Mucosa of rectum (tissue), 2 donors: ENCODE measurements at regions not wholly inside any gene's neighbourhood (a gene's known extent, or its start where the extent isn't known, plus 50 kb on each side); places are given as distances from the start of the nearest gene placed in this dataset.

Experiments used
- H3K27ac ChIP-seq, 2 donors: one replicate each; pipeline ENCODE4 v1.7.0; 2013; ENCODE audit warnings: inconsistent platforms in 2 of 2, low read depth in 2 of 2, low read length in 2 of 2
- H3K27me3 ChIP-seq, 2 donors: one replicate each; pipeline ENCODE4 v1.7.0; 2013; ENCODE audit warnings: low read length in 2 of 2; ENCODE audit not compliant: control insufficient read depth in 2 of 2, insufficient read depth in 2 of 2
- H3K36me3 ChIP-seq, 2 donors: one replicate each; pipeline ENCODE4 v1.7.0; 2013; ENCODE audit warnings: low read length in 2 of 2; ENCODE audit not compliant: control insufficient read depth in 2 of 2, insufficient read depth in 2 of 2
- H3K4me1 ChIP-seq, 2 donors: one replicate each; pipeline ENCODE4 v1.7.0; 2013; ENCODE audit warnings: low read length in 2 of 2, mild to moderate bottlenecking in 1 of 2; ENCODE audit not compliant: control insufficient read depth in 2 of 2, insufficient read depth in 2 of 2
- H3K4me3 ChIP-seq, 2 donors: one replicate each; pipeline ENCODE4 v1.7.0; 2013; ENCODE audit warnings: low read length in 2 of 2
- H3K9ac ChIP-seq, 2 donors: one replicate each; pipeline ENCODE4 v1.7.0; 2013; ENCODE audit warnings: low read length in 2 of 2, low read depth in 1 of 2, mild to moderate bottlenecking in 1 of 2
- H3K9me3 ChIP-seq, 2 donors: one replicate each; pipeline ENCODE4 v1.7.0; 2013; ENCODE audit warnings: low read length in 2 of 2; ENCODE audit not compliant: control insufficient read depth in 2 of 2
- donor health status: healthy.
- donor health status: Normal muscosa, but diverticular disease.

DNA sequence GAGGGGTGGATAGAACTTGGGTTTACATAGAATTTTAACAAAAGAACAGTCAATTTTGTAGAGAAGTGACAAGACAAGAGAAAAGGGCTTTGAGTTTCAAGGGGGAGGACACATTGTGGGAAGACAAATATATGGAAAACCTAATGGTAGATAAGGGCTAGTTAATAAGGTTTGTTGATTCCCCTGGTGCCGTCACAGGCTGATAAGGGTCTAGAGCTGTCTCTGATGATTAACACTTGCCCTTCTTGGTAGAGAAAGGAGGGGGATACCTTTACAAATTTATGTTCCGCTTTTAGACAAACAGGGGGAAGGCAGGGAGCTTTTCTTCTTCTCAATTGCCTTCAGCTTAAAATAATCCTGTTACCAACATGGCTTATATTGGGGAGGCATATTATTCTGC lies 124.3 kb downstream of the ETS2 start:
- Histone ChIP-seq H3K9me3 (peaks cover 0 to 2% of the 10 kb centered on the region in 2 donors), H3K27me3 (no peaks in the 10 kb centered on the region), H3K36me3 (no peaks in the 10 kb centered on the region), H3K4me3 (no peak overlapping the region), H3K4me1 (peaks cover 6 to 26% of the 10 kb centered on the region in 2 donors), H3K9ac (no peak overlapping the region), H3K27ac (peak overlapping the region in 1 of 2 donors; percentile 38)

- Histone ChIP-seq H3K9ac (no peak overlapping the region), H3K4me1 (peaks cover 6 to 26% of the 10 kb centered on the region in 2 donors), H3K4me3 (no peak overlapping the region), H3K36me3 (no peaks in the 10 kb centered on the region), H3K9me3 (peaks cover 0 to 2% of the 10 kb centered on the region in 2 donors), H3K27me3 (no peaks in the 10 kb centered on the region), H3K27ac (no peak overlapping the region)
These were observed 123.9 kb downstream of the ETS2 start for GRCh38 chr21:38929652-38930051.

GRCh38 chr21:38929142-38929541 lies 123.4 kb downstream of the ETS2 start:
- no peak overlapping the region for H3K9ac ChIP-seq
- H3K27ac ChIP-seq: no peak overlapping the region
- H3K9me3 ChIP-seq: peaks cover 0 to 2% of the 10 kb centered on the region in 2 donors
- H3K4me3 ChIP-seq: no peak overlapping the region
- no peaks in the 10 kb centered on the region for H3K36me3 ChIP-seq
- no peaks in the 10 kb centered on the region for H3K27me3 ChIP-seq
- H3K4me1 ChIP-seq: peaks cover 6 to 26% of the 10 kb centered on the region in 2 donors

GRCh38 chr21:38927776-38928175 lies 122.0 kb downstream of the ETS2 start:
- Histone ChIP-seq H3K4me1 (peaks cover 9 to 16% of the 10 kb centered on the region in 2 donors), H3K27ac (no peak overlapping the region), H3K9me3 (peaks cover 0 to 2% of the 10 kb centered on the region in 2 donors)

GRCh38 chr21:38925923-38926322 lies 120.2 kb downstream of the ETS2 start:
- no peaks in the 10 kb centered on the region for H3K27me3 ChIP-seq
- peaks cover 12 to 24% of the 10 kb centered on the region in 2 donors for H3K4me1 ChIP-seq
- peak overlapping the region; percentile 4 to 79 for H3K9ac ChIP-seq
- peak overlapping the region; percentile 71 to 82 for H3K27ac ChIP-seq
- peak overlapping the region; percentile 55 to 63 for H3K4me3 ChIP-seq
- peaks cover 0 to 2% of the 10 kb centered on the region in 2 donors for H3K9me3 ChIP-seq
- no peaks in the 10 kb centered on the region for H3K36me3 ChIP-seq

More at GRCh38 chr21:38927776-38928175, 122.0 kb downstream of the ETS2 start:
- no peaks in the 10 kb centered on the region for H3K27me3 ChIP-seq
- H3K9ac ChIP-seq: no peak overlapping the region
- H3K4me3 ChIP-seq: no peak overlapping the region
- no peaks in the 10 kb centered on the region for H3K36me3 ChIP-seq

DNA sequence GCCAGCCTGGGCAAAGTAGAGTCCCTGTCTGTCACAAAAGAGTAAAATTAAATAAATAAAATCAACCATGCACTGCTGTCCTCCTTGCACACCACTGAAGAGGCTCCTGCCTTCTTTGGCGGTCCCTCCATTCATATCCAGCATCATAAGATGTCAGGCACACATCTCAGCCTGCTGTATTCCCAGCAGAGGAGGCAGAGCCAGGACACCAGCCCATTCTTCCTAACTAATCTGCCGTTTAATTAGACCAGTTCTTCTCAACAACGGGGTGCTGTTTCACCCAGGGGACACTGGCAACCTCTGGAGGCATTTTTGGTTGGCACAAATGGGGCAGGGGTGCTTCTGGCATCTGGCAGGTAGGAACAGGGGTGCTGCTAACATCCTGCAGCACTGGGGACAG lies 119.7 kb downstream of the ETS2 start:
- no peaks in the 10 kb centered on the region for H3K36me3 ChIP-seq
- H3K9ac ChIP-seq: peak overlapping the region in 1 of 2 donors; percentile 79
- peaks cover 0 to 2% of the 10 kb centered on the region in 2 donors for H3K9me3 ChIP-seq
- peak overlapping the region; percentile 71 to 82 for H3K27ac ChIP-seq
- H3K27me3 ChIP-seq: no peaks in the 10 kb centered on the region
- peaks cover 16 to 28% of the 10 kb centered on the region in 2 donors for H3K4me1 ChIP-seq
- H3K4me3 ChIP-seq: peak overlapping the region; percentile 55 to 63

DNA sequence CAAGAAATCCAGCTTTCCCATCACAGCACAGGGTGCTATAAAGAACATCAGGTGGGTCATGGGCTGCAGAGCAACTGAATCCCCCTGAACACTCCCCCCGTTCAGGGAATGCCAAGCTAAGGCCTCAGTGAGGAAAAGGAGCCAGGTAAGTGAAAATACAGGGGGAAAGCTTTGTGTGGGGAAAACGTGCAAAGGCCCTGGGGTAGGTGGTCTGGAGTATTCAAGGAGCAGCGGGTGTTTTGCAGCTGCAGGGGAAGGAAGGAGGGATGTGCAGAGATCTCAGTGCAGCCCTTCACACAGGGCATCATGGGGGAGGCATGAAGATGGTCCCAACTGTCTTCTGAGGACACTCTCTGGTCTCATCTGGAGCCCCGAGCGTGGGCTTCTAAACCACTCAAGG lies 119.2 kb downstream of the ETS2 start:
- Histone ChIP-seq H3K4me3 (no peak overlapping the region), H3K36me3 (no peaks in the 10 kb centered on the region), H3K9ac (no peak overlapping the region), H3K27ac (no peak overlapping the region), H3K9me3 (peaks cover 0 to 2% of the 10 kb centered on the region in 2 donors), H3K27me3 (no peaks in the 10 kb centered on the region), H3K4me1 (peaks cover 16 to 30% of the 10 kb centered on the region in 2 donors)

GRCh38 chr21:38923429-38923828 lies 117.7 kb downstream of the ETS2 start:
- H3K27ac ChIP-seq: peak overlapping the region in 1 of 2 donors; percentile 69
- no peak overlapping the region for H3K4me3 ChIP-seq
- no peaks in the 10 kb centered on the region for H3K36me3 ChIP-seq
- H3K9me3 ChIP-seq: no peaks in the 10 kb centered on the region
- H3K9ac ChIP-seq: no peak overlapping the region
- H3K27me3 ChIP-seq: no peaks in the 10 kb centered on the region
- H3K4me1 ChIP-seq: peaks cover 16 to 33% of the 10 kb centered on the region in 2 donors

- H3K27ac ChIP-seq: peak overlapping the region; percentile 40 to 69
- H3K4me1 ChIP-seq: peaks cover 16 to 34% of the 10 kb centered on the region in 2 donors
- H3K4me3 ChIP-seq: no peak overlapping the region
- H3K27me3 ChIP-seq: no peaks in the 10 kb centered on the region
- H3K9ac ChIP-seq: no peak overlapping the region
- no peaks in the 10 kb centered on the region for H3K36me3 ChIP-seq
- no peaks in the 10 kb centered on the region for H3K9me3 ChIP-seq
These were observed 116.9 kb downstream of the ETS2 start for GRCh38 chr21:38922474-38923235.

GRCh38 chr21:38921511-38922251 lies 116.0 kb downstream of the ETS2 start:
- no peaks in the 10 kb centered on the region for H3K36me3 ChIP-seq
- no peak overlapping the region for H3K4me3 ChIP-seq
- H3K9me3 ChIP-seq: no peaks in the 10 kb centered on the region
- H3K27ac ChIP-seq: peak overlapping the region; percentile 40 to 69
- no peaks in the 10 kb centered on the region for H3K27me3 ChIP-seq
- peak overlapping the region in 1 of 2 donors; percentile 3 for H3K9ac ChIP-seq
- peaks cover 19 to 37% of the 10 kb centered on the region in 2 donors for H3K4me1 ChIP-seq
